Keratinocyte (primary cell): ENCODE measurements at regions not wholly inside any gene's neighbourhood (a gene's known extent, or its start where the extent isn't known, plus 50 kb on each side); places are given as distances from the start of the nearest gene placed in this dataset.

Source experiments
- DNase-seq: peaks from one replicate; pipeline ENCODE4 v3.0.0-alpha.2; 2011; ENCODE audit warnings: low read depth, missing footprints, low spot score
- FAIRE-seq: peaks from 2 replicates; lab custom pipeline; 2011; peaks lifted over from hg19 to GRCh38; lab: Jason Lieb, UNC
- H2AFZ ChIP-seq: 2 replicates; pipeline ENCODE4 v1.6.0; 2012; ENCODE audit warnings: low read length, control low read depth, inconsistent platforms; ENCODE audit not compliant: control insufficient read depth
- H3K27ac ChIP-seq: 2 replicates; pipeline ENCODE4 v1.5.1; 2011; ENCODE audit warnings: low read length; ENCODE audit not compliant: control insufficient read depth, insufficient read depth
- H3K27me3 ChIP-seq: 3 replicates; pipeline ENCODE4 v1.6.0; 2011; ENCODE audit warnings: low read length; ENCODE audit not compliant: control insufficient read depth, insufficient read depth; ENCODE audit errors: extremely low read depth
- H3K36me3 ChIP-seq, 2 experiments: 2 replicates in 1 of 2; 3 replicates in 1 of 2; pipeline ENCODE4 v1.5.1; 2011; ENCODE audit warnings: low read length in 2 of 2, mild to moderate bottlenecking in 1 of 2; ENCODE audit not compliant: control insufficient read depth in 2 of 2, insufficient read depth in 2 of 2; ENCODE audit errors: extremely low read depth in 1 of 2
- H3K4me1 ChIP-seq: 3 replicates; pipeline ENCODE4 v1.5.1; 2011; ENCODE audit warnings: low read length; ENCODE audit not compliant: control insufficient read depth, insufficient read depth; ENCODE audit errors: extremely low read depth
- H3K4me2 ChIP-seq: 3 replicates; pipeline ENCODE4 v1.6.0; 2011; ENCODE audit warnings: low read depth, low read length; ENCODE audit not compliant: control insufficient read depth, insufficient read depth; ENCODE audit errors: extremely low read depth
- H3K4me3 ChIP-seq, 3 experiments: fragments of 200-600 bp in 1 of 3; sonication (generic) in 1 of 3; 2 replicates in 2 of 3; 3 replicates in 1 of 3; pipeline ENCODE4 v1.5.1; 2011 to 2016; ENCODE audit warnings: low read length in 3 of 3, mild to moderate bottlenecking in 3 of 3, control low read depth in 2 of 3, inconsistent platforms in 1 of 3, low read depth in 1 of 3, mixed read lengths in 1 of 3, mixed run types in 1 of 3, moderate library complexity in 1 of 3; ENCODE audit not compliant: control insufficient read depth in 2 of 3, insufficient read depth in 2 of 3; ENCODE audit errors: extremely low read depth in 1 of 3
- H3K79me2 ChIP-seq: 2 replicates; pipeline ENCODE4 v1.6.0; 2012; ENCODE audit warnings: low read length; ENCODE audit not compliant: control insufficient read depth, insufficient read depth
- H3K9ac ChIP-seq: 3 replicates; pipeline ENCODE4 v1.6.0; 2011; ENCODE audit warnings: low read length; ENCODE audit not compliant: control insufficient read depth, insufficient read depth; ENCODE audit errors: extremely low read depth
- H3K9me1 ChIP-seq: 3 replicates; pipeline ENCODE4 v1.6.0; 2011; ENCODE audit warnings: low read length; ENCODE audit not compliant: control insufficient read depth, insufficient read depth; ENCODE audit errors: extremely low read depth
- H3K9me3 ChIP-seq: 2 replicates; pipeline ENCODE4 v1.5.1; 2012; ENCODE audit warnings: low read depth, low read length; ENCODE audit not compliant: control insufficient read depth
- H4K20me1 ChIP-seq: 3 replicates; pipeline ENCODE4 v1.6.0; 2011; ENCODE audit warnings: low read length; ENCODE audit not compliant: control insufficient read depth, insufficient read depth; ENCODE audit errors: extremely low read depth
- CTCF ChIP-seq, 3 experiments: IDR thresholded peaks in 1 of 3; conservative IDR thresholded peaks in 1 of 3; optimal IDR thresholded peaks in 1 of 3; 2 replicates in 2 of 3; 3 replicates in 1 of 3; pipeline versions ENCODE3 to v1.5.1; 2011; ENCODE audit warnings: low read length in 3 of 3, mild to moderate bottlenecking in 3 of 3, moderate library complexity in 2 of 3, control low read depth in 1 of 3, inconsistent platforms in 1 of 3; ENCODE audit not compliant: insufficient read depth in 2 of 3; ENCODE audit errors: extremely low read depth in 1 of 3
- EZH2 ChIP-seq: IDR thresholded peaks from one replicate; pipeline ENCODE4 v1.6.1; 2012; ENCODE audit warnings: inconsistent platforms, mild to moderate bottlenecking, low read length, moderate library complexity
- dilution Hi-C: fragments of 300-500 bp; cut with MboI; formaldehyde crosslinking; loops from one replicate; pipeline ENCODE4 v1.7.0; 2020; ENCODE audit warnings: low sequenced_read_pairs; ENCODE audit not compliant: extremely low pct_ligation_motif_present

GRCh38 chr14:85401384-85401783, 128.6 kb upstream of the FLRT2 start:
- Histone ChIP-seq H3K9ac (no peak overlapping the region), H3K27me3 (no peaks in the 10 kb centered on the region), H3K4me2 (no peak overlapping the region), H3K36me3 (no peaks in the 10 kb centered on the region), H4K20me1 (no peaks in the 10 kb centered on the region), H2AFZ (no peak overlapping the region), H3K4me3 (no peak overlapping the region), H3K9me1 (no peaks in the 10 kb centered on the region), H3K27ac (no peak overlapping the region), H3K79me2 (no peaks in the 10 kb centered on the region), H3K4me1 (no peaks in the 10 kb centered on the region), H3K9me3 (no peaks in the 10 kb centered on the region)
- FAIRE-seq (no peak), DNase-seq (no peak)
- TF ChIP-seq CTCF (optimal IDR thresholded peaks at IDR 0.05 in 1 of 3, IDR thresholded peaks at IDR 0.05 in 1 of 3, conservative IDR thresholded peaks at IDR 0.05 in 1 of 3; ENCODE audit: extremely low read depth in 1 of 3, insufficient read depth in 2 of 3, low read length in 3 of 3) (no peak), EZH2 (no peak)
- dilution Hi-C loops: no loop called here

DNA sequence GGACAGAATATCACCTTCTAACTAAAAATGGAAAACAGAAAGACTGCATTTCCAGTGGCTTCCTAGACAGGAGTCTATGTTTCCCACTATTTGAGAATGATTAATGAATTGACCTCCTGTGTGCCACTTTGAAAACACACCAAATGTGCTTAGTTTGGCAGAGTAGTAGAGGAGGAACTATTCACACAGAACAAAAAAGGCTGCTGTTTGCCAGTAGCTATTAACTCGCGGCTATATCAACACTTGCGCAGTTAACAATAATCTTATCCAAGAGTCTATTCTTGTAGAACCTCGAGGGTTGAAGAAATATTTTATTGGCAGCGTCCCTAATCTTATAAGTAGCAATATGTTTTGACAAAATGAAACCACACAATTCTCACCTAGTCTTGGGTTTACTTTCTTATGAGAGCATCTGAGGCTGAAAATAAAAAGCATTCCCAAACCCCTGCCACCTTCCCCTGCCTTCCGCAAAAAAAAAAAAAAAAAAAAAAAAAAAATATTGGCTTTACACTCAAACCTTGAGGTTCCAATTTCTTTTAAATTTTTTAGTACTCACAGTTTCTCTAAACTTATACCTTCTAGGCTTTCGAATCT, 127.3 kb upstream of the FLRT2 start:
- DNase-seq: no peak
- no peak for FAIRE-seq
- H3K4me2 ChIP-seq: no peak overlapping the region
- TF ChIP-seq CTCF (optimal IDR thresholded peaks at IDR 0.05 in 1 of 3, IDR thresholded peaks at IDR 0.05 in 1 of 3, conservative IDR thresholded peaks at IDR 0.05 in 1 of 3; ENCODE audit: extremely low read depth in 1 of 3, insufficient read depth in 2 of 3, low read length in 3 of 3): no peak
- TF ChIP-seq EZH2: no peak
- no peaks in the 10 kb centered on the region for H3K36me3 ChIP-seq
- no peak overlapping the region for H3K4me3 ChIP-seq
- H3K4me1 ChIP-seq: no peaks in the 10 kb centered on the region
- no peaks in the 10 kb centered on the region for H3K9me1 ChIP-seq
- no peaks in the 10 kb centered on the region for H3K79me2 ChIP-seq
- H3K9ac ChIP-seq: no peak overlapping the region
- H3K9me3 ChIP-seq: no peaks in the 10 kb centered on the region
- no peak overlapping the region for H3K27ac ChIP-seq
- H2AFZ ChIP-seq: peak overlapping the region; percentile 18
- dilution Hi-C loops: no loop called here
- no peaks in the 10 kb centered on the region for H4K20me1 ChIP-seq
- H3K27me3 ChIP-seq: no peaks in the 10 kb centered on the region
